Fibroblast of lung (primary cell): ENCODE measurements at regions not wholly inside any gene's neighbourhood (a gene's known extent, or its start where the extent isn't known, plus 50 kb on each side); places are given as distances from the start of the nearest gene placed in this dataset.

Experiments
- DNase-seq, 2 donors: peaks; one replicate each; pipeline versions ENCODE4 v3.0.0 to v3.0.0-alpha.2; 2010; ENCODE audit warnings: low read depth in 2 of 2
- H2AFZ ChIP-seq: 2 replicates; pipeline ENCODE4 v1.5.1; 2012; ENCODE audit warnings: low read length, control low read depth, inconsistent platforms
- H3K27ac ChIP-seq: 2 replicates; pipeline ENCODE4 v1.5.1; 2011; ENCODE audit warnings: low read length, control low read depth; ENCODE audit not compliant: insufficient read depth
- H3K27me3 ChIP-seq: 2 replicates; pipeline ENCODE4 v1.5.1; 2011; ENCODE audit warnings: mild to moderate bottlenecking, low read length; ENCODE audit not compliant: control insufficient read depth, insufficient read depth
- H3K36me3 ChIP-seq: 2 replicates; pipeline ENCODE4 v1.5.1; 2011; ENCODE audit warnings: low read length; ENCODE audit not compliant: control insufficient read depth, insufficient read depth
- H3K4me1 ChIP-seq: 2 replicates; pipeline ENCODE4 v1.5.1; 2011; ENCODE audit warnings: low read length; ENCODE audit not compliant: control insufficient read depth, insufficient read depth; ENCODE audit errors: extremely low read depth
- H3K4me2 ChIP-seq: 2 replicates; pipeline ENCODE4 v1.5.1; 2011; ENCODE audit warnings: low read length, control low read depth; ENCODE audit not compliant: insufficient read depth; ENCODE audit errors: extremely low read depth
- H3K4me3 ChIP-seq, 4 experiments: fragments of 200-600 bp in 1 of 4; sonication (generic) in 1 of 4; replicated peaks in 1 of 4; 2 replicates each; pipeline ENCODE4 v1.5.1; 2011 to 2016; ENCODE audit warnings: low read length in 4 of 4, low read depth in 3 of 4, mild to moderate bottlenecking in 3 of 4, control low read depth in 2 of 4, inconsistent platforms in 1 of 4, mixed read lengths in 1 of 4; ENCODE audit not compliant: insufficient read depth in 1 of 4; ENCODE audit errors: control extremely low read depth in 1 of 4
- H3K79me2 ChIP-seq: 2 replicates; pipeline ENCODE4 v1.5.1; 2012; ENCODE audit warnings: mild to moderate bottlenecking, low read length, inconsistent platforms; ENCODE audit not compliant: control insufficient read depth, insufficient read depth
- H3K9ac ChIP-seq: 2 replicates; pipeline ENCODE4 v1.5.1; 2011; ENCODE audit warnings: mild to moderate bottlenecking, low read length, control low read depth; ENCODE audit not compliant: insufficient read depth
- H3K9me3 ChIP-seq: 2 replicates; pipeline ENCODE4 v1.5.1; 2012; ENCODE audit warnings: low read depth, low read length; ENCODE audit not compliant: control insufficient read depth, insufficient read depth
- H4K20me1 ChIP-seq: 2 replicates; pipeline ENCODE4 v1.5.1; 2011; ENCODE audit warnings: low read length; ENCODE audit not compliant: control insufficient read depth, insufficient read depth; ENCODE audit errors: extremely low read depth
- CTCF ChIP-seq, 2 donors: IDR thresholded peaks in 1 of 2; conservative IDR thresholded peaks in 1 of 2; 1 replicate in 1 of 2; 2 replicates in 1 of 2; pipeline ENCODE4 v1.5.1; 2011 to 2012; ENCODE audit warnings: low read length in 2 of 2, control low read depth in 1 of 2, inconsistent platforms in 1 of 2, low read depth in 1 of 2, mild to moderate bottlenecking in 1 of 2
- EZH2 ChIP-seq: IDR thresholded peaks from 2 replicates; pipeline ENCODE4 v1.5.1; 2012; ENCODE audit warnings: low read length, control low read depth, mild to moderate bottlenecking; ENCODE audit errors: missing control alignments

DNA sequence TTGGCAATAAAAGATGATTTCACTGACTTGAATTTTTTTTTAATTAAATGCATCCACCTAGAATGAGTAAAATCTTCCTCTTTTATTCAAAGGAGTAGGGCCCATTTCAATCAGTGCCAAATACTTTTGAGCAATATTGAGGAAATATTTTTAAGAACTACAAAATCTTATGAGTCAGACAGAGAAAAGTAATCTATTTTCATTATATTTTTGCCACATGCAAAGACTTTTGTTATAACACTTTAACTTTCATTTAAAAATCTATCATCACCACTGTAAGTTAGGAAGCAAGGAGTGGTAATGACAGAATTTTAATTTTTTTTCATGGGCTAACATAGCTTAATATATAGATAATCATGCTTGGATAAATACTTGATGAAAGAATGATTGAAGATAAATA lies 345.2 kb upstream of the KITLG start:
- Histone ChIP-seq H3K4me3 (no peak overlapping the region), H3K4me2 (peak overlapping the region; percentile 70), H3K9ac (no peak overlapping the region)

GRCh38 chr12:88924162-88924561 lies 343.9 kb upstream of the KITLG start:
- peaks cover 17% of the 10 kb centered on the region for H3K4me1 ChIP-seq
- H3K27ac ChIP-seq: no peak overlapping the region
- no peak overlapping the region for H2AFZ ChIP-seq
- TF ChIP-seq EZH2 (no peak), CTCF (conservative IDR thresholded peaks at IDR 0.05 in 1 of 2, IDR thresholded peaks at IDR 0.05 in 1 of 2; ENCODE audit: low read depth in 1 of 2, low read length in 2 of 2) (no peak)
- H3K79me2 ChIP-seq: no peaks in the 10 kb centered on the region
- no peaks in the 10 kb centered on the region for H4K20me1 ChIP-seq
- H3K27me3 ChIP-seq: no peaks in the 10 kb centered on the region
- no peaks in the 10 kb centered on the region for H3K36me3 ChIP-seq
- DNase-seq: no peak
- H3K4me2 ChIP-seq: no peak overlapping the region
- no peak overlapping the region for H3K9ac ChIP-seq
- no peak overlapping the region for H3K4me3 ChIP-seq
- no peaks in the 10 kb centered on the region for H3K9me3 ChIP-seq

More for the DNA sequence above, 345.2 kb upstream of the KITLG start:
- H4K20me1 ChIP-seq: no peaks in the 10 kb centered on the region
- H3K79me2 ChIP-seq: no peaks in the 10 kb centered on the region
- peaks cover 17% of the 10 kb centered on the region for H3K4me1 ChIP-seq
- H2AFZ ChIP-seq: no peak overlapping the region
- no peaks in the 10 kb centered on the region for H3K9me3 ChIP-seq
- H3K36me3 ChIP-seq: no peaks in the 10 kb centered on the region
- H3K27ac ChIP-seq: peak overlapping the region; percentile 66
- H3K27me3 ChIP-seq: no peaks in the 10 kb centered on the region
- peak; percentile 25 to 34 for DNase-seq
- no peak for TF ChIP-seq CTCF (conservative IDR thresholded peaks at IDR 0.05 in 1 of 2, IDR thresholded peaks at IDR 0.05 in 1 of 2; ENCODE audit: low read depth in 1 of 2, low read length in 2 of 2)
- no peak for TF ChIP-seq EZH2

DNA sequence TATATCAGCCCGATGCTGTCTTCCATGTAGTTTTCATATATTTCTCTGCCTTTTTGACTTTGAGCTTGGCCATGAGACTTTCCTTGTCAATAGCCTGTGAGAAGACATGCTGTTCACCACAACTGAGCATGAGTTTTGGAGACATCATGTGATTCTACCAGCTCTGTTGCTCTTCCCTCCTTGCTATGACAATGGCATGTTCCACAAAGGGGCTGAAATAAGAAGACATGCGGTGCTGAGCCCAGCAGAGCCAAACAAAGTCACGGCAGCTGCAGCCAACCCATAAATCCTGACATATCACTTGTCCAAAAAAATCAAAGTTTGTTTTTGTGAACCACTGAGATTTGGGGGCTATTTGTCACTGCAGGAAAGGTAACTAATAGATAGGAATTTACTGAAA lies 343.4 kb upstream of the KITLG start:
- H3K4me2 ChIP-seq: no peak overlapping the region
- peaks cover 17% of the 10 kb centered on the region for H3K4me1 ChIP-seq
- H3K36me3 ChIP-seq: no peaks in the 10 kb centered on the region
- H2AFZ ChIP-seq: no peak overlapping the region
- H3K4me3 ChIP-seq: no peak overlapping the region
- DNase-seq: no peak
- no peaks in the 10 kb centered on the region for H3K9me3 ChIP-seq
- no peaks in the 10 kb centered on the region for H3K27me3 ChIP-seq
- no peak overlapping the region for H3K9ac ChIP-seq
- H3K79me2 ChIP-seq: no peaks in the 10 kb centered on the region
- H3K27ac ChIP-seq: no peak overlapping the region
- TF ChIP-seq EZH2: no peak
- TF ChIP-seq CTCF (conservative IDR thresholded peaks at IDR 0.05 in 1 of 2, IDR thresholded peaks at IDR 0.05 in 1 of 2; ENCODE audit: low read depth in 1 of 2, low read length in 2 of 2): no peak
- no peaks in the 10 kb centered on the region for H4K20me1 ChIP-seq
